Liver (tissue), 3 donors: ENCODE measurements at regions not wholly inside any gene's neighbourhood (a gene's known extent, or its start where the extent isn't known, plus 50 kb on each side); places are given as distances from the start of the nearest gene placed in this dataset.
"Not testable (repeated sequence)": the region's sequence is repeated elsewhere in the genome, so short reads cannot be mapped to it uniquely, and the experiment has no call there.

Experiments used
- EGR1 ChIP-seq, 2 donors: IDR thresholded peaks; 2 replicates each; pipeline ENCODE4 v1.6.1; 2016 to 2018; ENCODE audit warnings: antibody characterized with exemption in 2 of 2, low read depth in 2 of 2
- FOXA1 ChIP-seq: IDR thresholded peaks from 2 replicates; pipeline ENCODE4 v1.6.1; 2016; ENCODE audit warnings: antibody characterized with exemption
- FOXA2 ChIP-seq: IDR thresholded peaks from 2 replicates; pipeline ENCODE4 v1.6.1; 2016; ENCODE audit warnings: antibody characterized with exemption
- HNF4A ChIP-seq, 2 donors: conservative IDR thresholded peaks; 2 replicates each; pipeline ENCODE4 v1.6.1; 2016; ENCODE audit warnings: antibody characterized with exemption in 2 of 2, mild to moderate bottlenecking in 2 of 2
- RAD21 ChIP-seq, 2 donors: IDR thresholded peaks; 2 replicates each; pipeline ENCODE4 v1.6.1; 2016; ENCODE audit warnings: antibody characterized with exemption in 2 of 2, mild to moderate bottlenecking in 2 of 2
- SP1 ChIP-seq: IDR thresholded peaks from 2 replicates; pipeline ENCODE4 v1.6.1; 2018; ENCODE audit warnings: antibody characterized with exemption, mild to moderate bottlenecking
- TAF1 ChIP-seq: conservative IDR thresholded peaks from 2 replicates; pipeline ENCODE4 v1.6.1; 2016; ENCODE audit warnings: antibody characterized with exemption, mild to moderate bottlenecking
- YY1 ChIP-seq: IDR thresholded peaks from 2 replicates; pipeline ENCODE4 v1.6.1; 2016; ENCODE audit warnings: antibody characterized with exemption, mild to moderate bottlenecking
- TF ChIP-seq, protein P1 (sequence below): fragments of 150-350 bp; IDR thresholded peaks from 2 replicates; pipeline ENCODE4 v1.5.1; 2017; ENCODE audit warnings: improper control_type of control experiment, low read depth, low read length; ENCODE audit not compliant: missing input control
- TF ChIP-seq, protein P2 (sequence below): IDR thresholded peaks from 2 replicates; pipeline ENCODE4 v1.6.1; 2016; ENCODE audit warnings: antibody characterized with exemption
- TF ChIP-seq, protein P3 (sequence below): IDR thresholded peaks from 2 replicates; pipeline ENCODE4 v1.6.1; 2016; ENCODE audit warnings: antibody characterized with exemption, mild to moderate bottlenecking
- TF ChIP-seq, protein P4 (sequence below): IDR thresholded peaks from 2 replicates; pipeline ENCODE4 v1.6.1; 2016; ENCODE audit warnings: antibody characterized with exemption
- donor health status: healthy.
- donor health status: healthy.

- TF ChIP-seq RAD21 (IDR thresholded peaks at IDR 0.05); YY1; HNF4A (conservative IDR thresholded peaks at IDR 0.05); TAF1; SP1; FOXA1; EGR1 (IDR thresholded peaks at IDR 0.05; ENCODE audit: low read depth in 2 of 2); FOXA2: not testable (repeated sequence)
- TF ChIP-seq, protein P1, sequence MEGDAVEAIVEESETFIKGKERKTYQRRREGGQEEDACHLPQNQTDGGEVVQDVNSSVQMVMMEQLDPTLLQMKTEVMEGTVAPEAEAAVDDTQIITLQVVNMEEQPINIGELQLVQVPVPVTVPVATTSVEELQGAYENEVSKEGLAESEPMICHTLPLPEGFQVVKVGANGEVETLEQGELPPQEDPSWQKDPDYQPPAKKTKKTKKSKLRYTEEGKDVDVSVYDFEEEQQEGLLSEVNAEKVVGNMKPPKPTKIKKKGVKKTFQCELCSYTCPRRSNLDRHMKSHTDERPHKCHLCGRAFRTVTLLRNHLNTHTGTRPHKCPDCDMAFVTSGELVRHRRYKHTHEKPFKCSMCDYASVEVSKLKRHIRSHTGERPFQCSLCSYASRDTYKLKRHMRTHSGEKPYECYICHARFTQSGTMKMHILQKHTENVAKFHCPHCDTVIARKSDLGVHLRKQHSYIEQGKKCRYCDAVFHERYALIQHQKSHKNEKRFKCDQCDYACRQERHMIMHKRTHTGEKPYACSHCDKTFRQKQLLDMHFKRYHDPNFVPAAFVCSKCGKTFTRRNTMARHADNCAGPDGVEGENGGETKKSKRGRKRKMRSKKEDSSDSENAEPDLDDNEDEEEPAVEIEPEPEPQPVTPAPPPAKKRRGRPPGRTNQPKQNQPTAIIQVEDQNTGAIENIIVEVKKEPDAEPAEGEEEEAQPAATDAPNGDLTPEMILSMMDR: not testable (repeated sequence)
- TF ChIP-seq, protein P2, sequence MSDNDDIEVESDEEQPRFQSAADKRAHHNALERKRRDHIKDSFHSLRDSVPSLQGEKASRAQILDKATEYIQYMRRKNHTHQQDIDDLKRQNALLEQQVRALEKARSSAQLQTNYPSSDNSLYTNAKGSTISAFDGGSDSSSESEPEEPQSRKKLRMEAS: not testable (repeated sequence)
- TF ChIP-seq, protein P3, sequence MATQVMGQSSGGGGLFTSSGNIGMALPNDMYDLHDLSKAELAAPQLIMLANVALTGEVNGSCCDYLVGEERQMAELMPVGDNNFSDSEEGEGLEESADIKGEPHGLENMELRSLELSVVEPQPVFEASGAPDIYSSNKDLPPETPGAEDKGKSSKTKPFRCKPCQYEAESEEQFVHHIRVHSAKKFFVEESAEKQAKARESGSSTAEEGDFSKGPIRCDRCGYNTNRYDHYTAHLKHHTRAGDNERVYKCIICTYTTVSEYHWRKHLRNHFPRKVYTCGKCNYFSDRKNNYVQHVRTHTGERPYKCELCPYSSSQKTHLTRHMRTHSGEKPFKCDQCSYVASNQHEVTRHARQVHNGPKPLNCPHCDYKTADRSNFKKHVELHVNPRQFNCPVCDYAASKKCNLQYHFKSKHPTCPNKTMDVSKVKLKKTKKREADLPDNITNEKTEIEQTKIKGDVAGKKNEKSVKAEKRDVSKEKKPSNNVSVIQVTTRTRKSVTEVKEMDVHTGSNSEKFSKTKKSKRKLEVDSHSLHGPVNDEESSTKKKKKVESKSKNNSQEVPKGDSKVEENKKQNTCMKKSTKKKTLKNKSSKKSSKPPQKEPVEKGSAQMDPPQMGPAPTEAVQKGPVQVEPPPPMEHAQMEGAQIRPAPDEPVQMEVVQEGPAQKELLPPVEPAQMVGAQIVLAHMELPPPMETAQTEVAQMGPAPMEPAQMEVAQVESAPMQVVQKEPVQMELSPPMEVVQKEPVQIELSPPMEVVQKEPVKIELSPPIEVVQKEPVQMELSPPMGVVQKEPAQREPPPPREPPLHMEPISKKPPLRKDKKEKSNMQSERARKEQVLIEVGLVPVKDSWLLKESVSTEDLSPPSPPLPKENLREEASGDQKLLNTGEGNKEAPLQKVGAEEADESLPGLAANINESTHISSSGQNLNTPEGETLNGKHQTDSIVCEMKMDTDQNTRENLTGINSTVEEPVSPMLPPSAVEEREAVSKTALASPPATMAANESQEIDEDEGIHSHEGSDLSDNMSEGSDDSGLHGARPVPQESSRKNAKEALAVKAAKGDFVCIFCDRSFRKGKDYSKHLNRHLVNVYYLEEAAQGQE: not testable (repeated sequence)
- TF ChIP-seq, protein P4, sequence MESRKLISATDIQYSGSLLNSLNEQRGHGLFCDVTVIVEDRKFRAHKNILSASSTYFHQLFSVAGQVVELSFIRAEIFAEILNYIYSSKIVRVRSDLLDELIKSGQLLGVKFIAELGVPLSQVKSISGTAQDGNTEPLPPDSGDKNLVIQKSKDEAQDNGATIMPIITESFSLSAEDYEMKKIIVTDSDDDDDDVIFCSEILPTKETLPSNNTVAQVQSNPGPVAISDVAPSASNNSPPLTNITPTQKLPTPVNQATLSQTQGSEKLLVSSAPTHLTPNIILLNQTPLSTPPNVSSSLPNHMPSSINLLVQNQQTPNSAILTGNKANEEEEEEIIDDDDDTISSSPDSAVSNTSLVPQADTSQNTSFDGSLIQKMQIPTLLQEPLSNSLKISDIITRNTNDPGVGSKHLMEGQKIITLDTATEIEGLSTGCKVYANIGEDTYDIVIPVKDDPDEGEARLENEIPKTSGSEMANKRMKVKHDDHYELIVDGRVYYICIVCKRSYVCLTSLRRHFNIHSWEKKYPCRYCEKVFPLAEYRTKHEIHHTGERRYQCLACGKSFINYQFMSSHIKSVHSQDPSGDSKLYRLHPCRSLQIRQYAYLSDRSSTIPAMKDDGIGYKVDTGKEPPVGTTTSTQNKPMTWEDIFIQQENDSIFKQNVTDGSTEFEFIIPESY: not testable (repeated sequence)
These were observed 141.7 kb downstream of the ARRDC3 start for GRCh38 chr5:91241460-91241859.
